ENCODE measurements at regions not wholly inside any gene's neighbourhood (a gene's known extent, or its start where the extent isn't known, plus 50 kb on each side); places are given as distances from the start of the nearest gene placed in this dataset.

DNA sequence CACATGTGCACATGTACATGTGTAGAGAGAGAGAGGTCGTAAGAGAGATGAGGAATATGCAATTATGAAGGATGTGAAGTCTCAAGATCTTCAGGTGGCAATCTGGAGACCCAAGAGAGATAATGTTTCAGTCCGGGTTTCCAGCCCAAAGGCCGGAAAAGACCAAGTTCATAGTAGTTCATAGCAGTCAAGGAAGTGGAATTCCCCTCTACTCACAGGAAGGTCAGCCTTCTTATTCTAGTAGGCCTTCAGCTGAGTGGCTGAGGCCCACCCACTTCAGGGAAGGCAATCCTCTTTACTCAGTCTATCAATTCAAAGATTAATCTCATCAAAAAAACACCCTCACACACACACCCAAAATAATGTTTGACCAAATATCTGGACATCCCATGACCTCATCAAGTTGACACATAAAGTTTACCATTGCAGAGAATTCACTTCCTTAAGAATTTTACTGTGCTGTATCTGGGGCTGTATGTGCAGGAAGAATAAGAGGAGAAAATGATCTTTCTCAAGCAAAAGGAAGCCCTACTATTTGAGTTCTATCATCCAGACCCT, 114.6 kb downstream of the TNFSF18 start:
- DNase-seq (ENCODE audit: low read depth in 1 of 2, low spot score in 1 of 2) = no peak
- Histone ChIP-seq H3K27me3 (ENCODE audit: insufficient read depth, poor library complexity, severe bottlenecking) (no peaks in the 10 kb centered on the region), H3K27ac (replicated peaks) (no peak overlapping the region), H3K4me3 (replicated peaks; ENCODE audit: insufficient read depth, low read length) (no peak overlapping the region)
- no peak for TF ChIP-seq SPI1 (IDR thresholded peaks at IDR 0.05; ENCODE audit: borderline replicate concordance, low read depth)
- no peak for TF ChIP-seq GABPA (IDR thresholded peaks at IDR 0.05; ENCODE audit: low read depth)
- TF ChIP-seq, protein P1, sequence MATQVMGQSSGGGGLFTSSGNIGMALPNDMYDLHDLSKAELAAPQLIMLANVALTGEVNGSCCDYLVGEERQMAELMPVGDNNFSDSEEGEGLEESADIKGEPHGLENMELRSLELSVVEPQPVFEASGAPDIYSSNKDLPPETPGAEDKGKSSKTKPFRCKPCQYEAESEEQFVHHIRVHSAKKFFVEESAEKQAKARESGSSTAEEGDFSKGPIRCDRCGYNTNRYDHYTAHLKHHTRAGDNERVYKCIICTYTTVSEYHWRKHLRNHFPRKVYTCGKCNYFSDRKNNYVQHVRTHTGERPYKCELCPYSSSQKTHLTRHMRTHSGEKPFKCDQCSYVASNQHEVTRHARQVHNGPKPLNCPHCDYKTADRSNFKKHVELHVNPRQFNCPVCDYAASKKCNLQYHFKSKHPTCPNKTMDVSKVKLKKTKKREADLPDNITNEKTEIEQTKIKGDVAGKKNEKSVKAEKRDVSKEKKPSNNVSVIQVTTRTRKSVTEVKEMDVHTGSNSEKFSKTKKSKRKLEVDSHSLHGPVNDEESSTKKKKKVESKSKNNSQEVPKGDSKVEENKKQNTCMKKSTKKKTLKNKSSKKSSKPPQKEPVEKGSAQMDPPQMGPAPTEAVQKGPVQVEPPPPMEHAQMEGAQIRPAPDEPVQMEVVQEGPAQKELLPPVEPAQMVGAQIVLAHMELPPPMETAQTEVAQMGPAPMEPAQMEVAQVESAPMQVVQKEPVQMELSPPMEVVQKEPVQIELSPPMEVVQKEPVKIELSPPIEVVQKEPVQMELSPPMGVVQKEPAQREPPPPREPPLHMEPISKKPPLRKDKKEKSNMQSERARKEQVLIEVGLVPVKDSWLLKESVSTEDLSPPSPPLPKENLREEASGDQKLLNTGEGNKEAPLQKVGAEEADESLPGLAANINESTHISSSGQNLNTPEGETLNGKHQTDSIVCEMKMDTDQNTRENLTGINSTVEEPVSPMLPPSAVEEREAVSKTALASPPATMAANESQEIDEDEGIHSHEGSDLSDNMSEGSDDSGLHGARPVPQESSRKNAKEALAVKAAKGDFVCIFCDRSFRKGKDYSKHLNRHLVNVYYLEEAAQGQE (IDR thresholded peaks at IDR 0.05; ENCODE audit: insufficient replicate concordance, low read depth) = no peak
- no peak for TF ChIP-seq POLR2AphosphoS5 (IDR thresholded peaks at IDR 0.05; ENCODE audit: low read depth)
- TF ChIP-seq, protein P2, sequence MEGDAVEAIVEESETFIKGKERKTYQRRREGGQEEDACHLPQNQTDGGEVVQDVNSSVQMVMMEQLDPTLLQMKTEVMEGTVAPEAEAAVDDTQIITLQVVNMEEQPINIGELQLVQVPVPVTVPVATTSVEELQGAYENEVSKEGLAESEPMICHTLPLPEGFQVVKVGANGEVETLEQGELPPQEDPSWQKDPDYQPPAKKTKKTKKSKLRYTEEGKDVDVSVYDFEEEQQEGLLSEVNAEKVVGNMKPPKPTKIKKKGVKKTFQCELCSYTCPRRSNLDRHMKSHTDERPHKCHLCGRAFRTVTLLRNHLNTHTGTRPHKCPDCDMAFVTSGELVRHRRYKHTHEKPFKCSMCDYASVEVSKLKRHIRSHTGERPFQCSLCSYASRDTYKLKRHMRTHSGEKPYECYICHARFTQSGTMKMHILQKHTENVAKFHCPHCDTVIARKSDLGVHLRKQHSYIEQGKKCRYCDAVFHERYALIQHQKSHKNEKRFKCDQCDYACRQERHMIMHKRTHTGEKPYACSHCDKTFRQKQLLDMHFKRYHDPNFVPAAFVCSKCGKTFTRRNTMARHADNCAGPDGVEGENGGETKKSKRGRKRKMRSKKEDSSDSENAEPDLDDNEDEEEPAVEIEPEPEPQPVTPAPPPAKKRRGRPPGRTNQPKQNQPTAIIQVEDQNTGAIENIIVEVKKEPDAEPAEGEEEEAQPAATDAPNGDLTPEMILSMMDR (IDR thresholded peaks at IDR 0.05; ENCODE audit: insufficient read depth, low read length) = no peak

DNA sequence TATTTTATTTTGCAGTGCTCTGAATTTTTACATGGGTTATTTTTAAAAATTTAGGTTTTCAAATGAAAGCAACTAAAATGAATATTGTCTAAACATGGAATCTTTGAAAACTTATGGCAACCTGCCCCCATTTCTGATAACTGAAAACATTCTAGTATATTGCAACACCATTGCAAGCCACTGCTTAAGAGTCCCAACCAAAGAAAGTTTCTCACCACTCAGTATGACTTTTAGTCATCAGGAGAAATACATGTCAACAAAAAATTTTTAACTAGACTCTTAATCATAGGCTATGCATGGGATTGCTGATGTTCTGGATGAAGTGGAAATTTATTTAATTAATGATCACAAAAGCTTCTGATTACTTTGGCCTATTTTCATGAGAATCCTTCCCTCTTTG, 112.1 kb downstream of the TNFSF18 start:
- no peak for DNase-seq (ENCODE audit: low read depth in 1 of 2, low spot score in 1 of 2)
- TF ChIP-seq, protein P1 (IDR thresholded peaks at IDR 0.05; ENCODE audit: insufficient replicate concordance, low read depth) = no peak
- TF ChIP-seq POLR2AphosphoS5 (IDR thresholded peaks at IDR 0.05; ENCODE audit: low read depth) (no peak), SPI1 (IDR thresholded peaks at IDR 0.05; ENCODE audit: borderline replicate concordance, low read depth) (no peak), GABPA (IDR thresholded peaks at IDR 0.05; ENCODE audit: low read depth) (no peak)
- no peaks in the 10 kb centered on the region for H3K27me3 ChIP-seq (ENCODE audit: insufficient read depth, poor library complexity, severe bottlenecking)
- no peak overlapping the region for H3K27ac ChIP-seq (replicated peaks)
- no peak overlapping the region for H3K4me3 ChIP-seq (replicated peaks; ENCODE audit: insufficient read depth, low read length)

DNA sequence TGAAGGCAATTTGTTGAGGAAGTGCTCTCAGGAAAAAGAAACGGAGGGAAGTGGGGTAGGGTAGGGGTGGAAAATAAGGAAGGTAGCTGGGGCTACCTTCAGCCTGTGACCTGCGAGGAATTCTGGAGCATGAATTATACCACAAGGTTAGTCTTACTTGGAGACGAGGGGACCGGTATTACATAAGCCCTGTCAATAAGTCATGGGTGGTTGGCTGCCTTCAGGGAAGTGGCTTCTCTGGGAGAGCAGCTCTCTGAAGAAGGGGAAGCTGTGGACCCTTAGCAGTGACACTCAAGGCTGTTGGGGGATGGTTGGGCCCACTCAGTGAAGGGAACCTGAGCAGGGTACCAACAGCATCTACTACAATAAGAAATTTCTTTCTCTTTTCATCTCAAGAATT, 111.3 kb downstream of the TNFSF18 start:
- H3K27ac ChIP-seq (replicated peaks) = no peak overlapping the region
- TF ChIP-seq, protein P2 (IDR thresholded peaks at IDR 0.05; ENCODE audit: insufficient read depth, low read length) = no peak
- TF ChIP-seq POLR2AphosphoS5 (IDR thresholded peaks at IDR 0.05; ENCODE audit: low read depth) (no peak), SPI1 (IDR thresholded peaks at IDR 0.05; ENCODE audit: borderline replicate concordance, low read depth) (peak; percentile 16; the same call in 1 of the 2 replicates), GABPA (IDR thresholded peaks at IDR 0.05; ENCODE audit: low read depth) (no peak)
- TF ChIP-seq, protein P1 (IDR thresholded peaks at IDR 0.05; ENCODE audit: insufficient replicate concordance, low read depth) = no peak
- peak; percentile 18 to 45 for DNase-seq (ENCODE audit: low read depth in 1 of 2, low spot score in 1 of 2)
- H3K27me3 ChIP-seq (ENCODE audit: insufficient read depth, poor library complexity, severe bottlenecking) = no peaks in the 10 kb centered on the region
- H3K4me3 ChIP-seq (replicated peaks; ENCODE audit: insufficient read depth, low read length) = no peak overlapping the region
